ENCODE measurements at regions not wholly inside any gene's neighbourhood (a gene's known extent, or its start where the extent isn't known, plus 50 kb on each side); places are given as distances from the start of the nearest gene placed in this dataset.

DNA sequence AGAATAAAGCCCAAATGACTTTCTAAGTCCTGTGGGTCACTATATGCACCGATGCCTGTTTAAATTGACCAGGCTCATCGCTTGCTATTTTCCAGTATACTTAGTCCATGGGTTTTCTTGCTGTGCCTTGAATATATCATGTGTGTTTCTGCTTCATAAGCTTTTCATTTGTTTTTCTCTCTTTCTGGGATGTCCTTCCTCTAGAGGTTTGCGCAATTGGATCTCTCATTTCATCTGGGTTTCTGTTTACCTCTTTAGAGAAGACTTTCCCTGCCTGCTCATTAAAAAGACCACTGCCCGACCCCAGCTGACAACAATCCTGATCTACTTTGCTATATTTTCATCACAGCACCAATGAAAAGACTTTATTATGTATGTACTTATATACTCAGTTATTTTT lies 150.9 kb upstream of the CYRIA start:
- no peaks in the 10 kb centered on the region for H3K36me3 ChIP-seq (ENCODE audit: control insufficient read depth, insufficient read depth, low read length)
- ChIA-PET POLR2A (no interaction called here), CTCF (no interaction called here)
- H3K4me3 ChIP-seq (ENCODE audit: low read depth in 2 of 2, low read length in 2 of 2) = no peak overlapping the region
- in situ Hi-C loops (cut with HindIII; ENCODE audit: low pct_unique_long_range_greater_than_20kb, low sequenced_read_pairs) = no loop called here
- H3K9me3 ChIP-seq (ENCODE audit: control insufficient read depth, insufficient read depth, low read depth, low read length) = no peaks in the 10 kb centered on the region
- H3K27ac ChIP-seq (ENCODE audit: low read length) = no peak overlapping the region
- BruUV-seq (replicated peaks) = no TSS peak
- no peak for DNase-seq (ENCODE audit: low read depth, low spot score)
- TF ChIP-seq, protein P1, sequence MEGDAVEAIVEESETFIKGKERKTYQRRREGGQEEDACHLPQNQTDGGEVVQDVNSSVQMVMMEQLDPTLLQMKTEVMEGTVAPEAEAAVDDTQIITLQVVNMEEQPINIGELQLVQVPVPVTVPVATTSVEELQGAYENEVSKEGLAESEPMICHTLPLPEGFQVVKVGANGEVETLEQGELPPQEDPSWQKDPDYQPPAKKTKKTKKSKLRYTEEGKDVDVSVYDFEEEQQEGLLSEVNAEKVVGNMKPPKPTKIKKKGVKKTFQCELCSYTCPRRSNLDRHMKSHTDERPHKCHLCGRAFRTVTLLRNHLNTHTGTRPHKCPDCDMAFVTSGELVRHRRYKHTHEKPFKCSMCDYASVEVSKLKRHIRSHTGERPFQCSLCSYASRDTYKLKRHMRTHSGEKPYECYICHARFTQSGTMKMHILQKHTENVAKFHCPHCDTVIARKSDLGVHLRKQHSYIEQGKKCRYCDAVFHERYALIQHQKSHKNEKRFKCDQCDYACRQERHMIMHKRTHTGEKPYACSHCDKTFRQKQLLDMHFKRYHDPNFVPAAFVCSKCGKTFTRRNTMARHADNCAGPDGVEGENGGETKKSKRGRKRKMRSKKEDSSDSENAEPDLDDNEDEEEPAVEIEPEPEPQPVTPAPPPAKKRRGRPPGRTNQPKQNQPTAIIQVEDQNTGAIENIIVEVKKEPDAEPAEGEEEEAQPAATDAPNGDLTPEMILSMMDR (IDR thresholded peaks at IDR 0.05) = no peak
- TF ChIP-seq SIN3A (IDR thresholded peaks at IDR 0.05; ENCODE audit: borderline replicate concordance, insufficient read depth, low read depth, low read length) (no peak), POLR2AphosphoS5 (IDR thresholded peaks at IDR 0.05; ENCODE audit: low read depth, low read length) (no peak), TCF7L2 (IDR thresholded peaks at IDR 0.05; ENCODE audit: low read depth, low read length) (no peak)
- TF ChIP-seq, protein P2, sequence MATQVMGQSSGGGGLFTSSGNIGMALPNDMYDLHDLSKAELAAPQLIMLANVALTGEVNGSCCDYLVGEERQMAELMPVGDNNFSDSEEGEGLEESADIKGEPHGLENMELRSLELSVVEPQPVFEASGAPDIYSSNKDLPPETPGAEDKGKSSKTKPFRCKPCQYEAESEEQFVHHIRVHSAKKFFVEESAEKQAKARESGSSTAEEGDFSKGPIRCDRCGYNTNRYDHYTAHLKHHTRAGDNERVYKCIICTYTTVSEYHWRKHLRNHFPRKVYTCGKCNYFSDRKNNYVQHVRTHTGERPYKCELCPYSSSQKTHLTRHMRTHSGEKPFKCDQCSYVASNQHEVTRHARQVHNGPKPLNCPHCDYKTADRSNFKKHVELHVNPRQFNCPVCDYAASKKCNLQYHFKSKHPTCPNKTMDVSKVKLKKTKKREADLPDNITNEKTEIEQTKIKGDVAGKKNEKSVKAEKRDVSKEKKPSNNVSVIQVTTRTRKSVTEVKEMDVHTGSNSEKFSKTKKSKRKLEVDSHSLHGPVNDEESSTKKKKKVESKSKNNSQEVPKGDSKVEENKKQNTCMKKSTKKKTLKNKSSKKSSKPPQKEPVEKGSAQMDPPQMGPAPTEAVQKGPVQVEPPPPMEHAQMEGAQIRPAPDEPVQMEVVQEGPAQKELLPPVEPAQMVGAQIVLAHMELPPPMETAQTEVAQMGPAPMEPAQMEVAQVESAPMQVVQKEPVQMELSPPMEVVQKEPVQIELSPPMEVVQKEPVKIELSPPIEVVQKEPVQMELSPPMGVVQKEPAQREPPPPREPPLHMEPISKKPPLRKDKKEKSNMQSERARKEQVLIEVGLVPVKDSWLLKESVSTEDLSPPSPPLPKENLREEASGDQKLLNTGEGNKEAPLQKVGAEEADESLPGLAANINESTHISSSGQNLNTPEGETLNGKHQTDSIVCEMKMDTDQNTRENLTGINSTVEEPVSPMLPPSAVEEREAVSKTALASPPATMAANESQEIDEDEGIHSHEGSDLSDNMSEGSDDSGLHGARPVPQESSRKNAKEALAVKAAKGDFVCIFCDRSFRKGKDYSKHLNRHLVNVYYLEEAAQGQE (IDR thresholded peaks at IDR 0.05; ENCODE audit: insufficient read depth in 1 of 2, low read depth in 2 of 2, low read length in 1 of 2) = no peak
- no peaks in the 10 kb centered on the region for H3K4me1 ChIP-seq (ENCODE audit: control insufficient read depth, insufficient read depth, low read length)
- intact Hi-C loops (cut with micrococcal nuclease; ENCODE audit: unreplicated experiment) = no loop called here
- H3K27me3 ChIP-seq (ENCODE audit: control insufficient read depth, insufficient read depth, low read length) = no peaks in the 10 kb centered on the region
- no peak for ATAC-seq

DNA sequence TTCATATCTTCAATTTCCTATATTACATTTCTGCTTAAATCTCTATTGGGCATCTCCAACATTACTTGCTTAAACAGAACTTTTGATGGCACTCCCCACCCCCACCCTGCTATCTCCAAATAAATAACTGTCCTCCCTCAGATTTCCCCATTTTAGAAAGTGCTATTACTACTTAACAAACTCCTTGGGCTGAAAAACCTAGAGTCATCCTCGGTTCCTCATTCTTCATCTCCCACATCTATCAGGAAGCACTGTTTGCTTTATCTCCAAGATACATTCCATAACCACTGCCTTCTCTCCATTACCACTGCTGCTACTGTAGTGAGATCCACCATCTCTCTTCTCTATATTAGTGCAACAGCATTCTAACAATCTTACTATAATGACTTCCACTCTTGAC lies 150.4 kb upstream of the CYRIA start:
- intact Hi-C loops (cut with micrococcal nuclease; ENCODE audit: unreplicated experiment) = no loop called here
- Histone ChIP-seq H3K36me3 (ENCODE audit: control insufficient read depth, insufficient read depth, low read length) (no peaks in the 10 kb centered on the region), H3K9me3 (ENCODE audit: control insufficient read depth, insufficient read depth, low read depth, low read length) (no peaks in the 10 kb centered on the region), H3K27ac (ENCODE audit: low read length) (no peak overlapping the region), H3K4me1 (ENCODE audit: control insufficient read depth, insufficient read depth, low read length) (no peaks in the 10 kb centered on the region), H3K27me3 (ENCODE audit: control insufficient read depth, insufficient read depth, low read length) (no peaks in the 10 kb centered on the region), H3K4me3 (ENCODE audit: low read depth in 2 of 2, low read length in 2 of 2) (no peak overlapping the region)
- in situ Hi-C loops (cut with HindIII; ENCODE audit: low pct_unique_long_range_greater_than_20kb, low sequenced_read_pairs) = no loop called here
- ATAC-seq (no peak), DNase-seq (ENCODE audit: low read depth, low spot score) (no peak)
- ChIA-PET CTCF (no interaction called here), POLR2A (no interaction called here)
- TF ChIP-seq, protein P2 (IDR thresholded peaks at IDR 0.05; ENCODE audit: insufficient read depth in 1 of 2, low read depth in 2 of 2, low read length in 1 of 2) = no peak
- no peak for TF ChIP-seq POLR2AphosphoS5 (IDR thresholded peaks at IDR 0.05; ENCODE audit: low read depth, low read length)
- TF ChIP-seq, protein P1 (IDR thresholded peaks at IDR 0.05) = no peak
- TF ChIP-seq TCF7L2 (IDR thresholded peaks at IDR 0.05; ENCODE audit: low read depth, low read length) = no peak
- no TSS peak for BruUV-seq (replicated peaks)

Measured in Panc1 (cell line).